ENCODE measurements at regions not wholly inside any gene's neighbourhood (a gene's known extent, or its start where the extent isn't known, plus 50 kb on each side); places are given as distances from the start of the nearest gene placed in this dataset.

DNA sequence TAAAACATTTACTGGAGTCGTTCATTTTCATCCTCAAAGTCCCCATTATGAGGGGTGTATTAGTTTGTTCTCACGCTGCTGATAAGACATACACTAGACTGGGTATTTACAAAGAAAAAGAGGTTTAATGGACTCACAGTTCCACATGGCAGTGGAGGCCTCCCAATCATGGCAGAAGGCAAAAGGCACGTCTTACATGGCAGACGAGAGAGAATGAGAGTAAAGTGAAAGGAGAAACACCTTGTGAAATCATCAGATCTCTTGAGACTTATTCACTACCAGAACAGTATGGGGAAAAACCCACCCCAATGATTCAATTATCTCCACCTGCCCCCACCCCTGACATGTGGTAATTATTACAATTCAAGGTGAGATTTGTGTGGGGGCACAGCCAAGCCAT lies 830.4 kb upstream of the RGS18 start:
- DNase-seq: no peak
- Histone ChIP-seq H2AFZ (ENCODE audit: low read depth, low read length) (no peak overlapping the region), H4K20me1 (ENCODE audit: insufficient read depth, low read length) (no peaks in the 10 kb centered on the region)

DNA sequence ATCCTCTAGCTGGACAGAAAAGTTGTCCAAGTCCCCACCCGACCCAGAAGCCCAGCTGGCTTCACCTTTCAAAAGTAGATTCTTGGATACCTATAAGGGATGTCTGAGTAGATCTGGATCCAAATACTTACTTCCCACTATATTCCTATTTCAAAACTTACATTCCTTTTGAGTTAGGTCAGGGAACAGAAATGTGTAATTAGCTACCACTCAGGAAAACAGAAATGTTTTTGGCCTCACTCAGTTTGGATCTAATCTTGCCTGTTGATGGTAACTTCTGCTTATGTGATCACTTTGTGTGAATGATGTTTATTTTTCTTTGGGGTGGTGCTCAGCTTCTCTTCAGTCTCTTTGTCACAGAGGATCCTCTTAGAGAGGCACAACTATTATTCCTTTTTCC lies 814.4 kb upstream of the RGS18 start:
- Histone ChIP-seq H3K27me3 (ENCODE audit: insufficient read depth, low read length, poor library complexity) (no peaks in the 10 kb centered on the region), H3K4me3 (ENCODE audit: low read depth in 1 of 2, low read length in 2 of 2) (no peak overlapping the region), H3K4me1 (ENCODE audit: insufficient read depth, low read length) (no peaks in the 10 kb centered on the region), H4K20me1 (ENCODE audit: insufficient read depth, low read length) (no peaks in the 10 kb centered on the region), H3K79me2 (ENCODE audit: insufficient read depth, low read length) (no peaks in the 10 kb centered on the region), H3K36me3 (ENCODE audit: insufficient read depth, low read length) (no peaks in the 10 kb centered on the region), H3K4me2 (ENCODE audit: insufficient read depth, low read length) (no peak overlapping the region), H3K9ac (ENCODE audit: low read depth, low read length) (no peak overlapping the region), H2AFZ (ENCODE audit: low read depth, low read length) (no peak overlapping the region), H3K27ac (ENCODE audit: low read length) (no peak overlapping the region), H3K9me3 (ENCODE audit: insufficient read depth, low read length, severe bottlenecking) (no peaks in the 10 kb centered on the region)
- no peak for TF ChIP-seq EZH2 (IDR thresholded peaks at IDR 0.05; ENCODE audit: borderline replicate concordance, low read depth, low read length, severe bottlenecking)
- TF ChIP-seq, protein P1, sequence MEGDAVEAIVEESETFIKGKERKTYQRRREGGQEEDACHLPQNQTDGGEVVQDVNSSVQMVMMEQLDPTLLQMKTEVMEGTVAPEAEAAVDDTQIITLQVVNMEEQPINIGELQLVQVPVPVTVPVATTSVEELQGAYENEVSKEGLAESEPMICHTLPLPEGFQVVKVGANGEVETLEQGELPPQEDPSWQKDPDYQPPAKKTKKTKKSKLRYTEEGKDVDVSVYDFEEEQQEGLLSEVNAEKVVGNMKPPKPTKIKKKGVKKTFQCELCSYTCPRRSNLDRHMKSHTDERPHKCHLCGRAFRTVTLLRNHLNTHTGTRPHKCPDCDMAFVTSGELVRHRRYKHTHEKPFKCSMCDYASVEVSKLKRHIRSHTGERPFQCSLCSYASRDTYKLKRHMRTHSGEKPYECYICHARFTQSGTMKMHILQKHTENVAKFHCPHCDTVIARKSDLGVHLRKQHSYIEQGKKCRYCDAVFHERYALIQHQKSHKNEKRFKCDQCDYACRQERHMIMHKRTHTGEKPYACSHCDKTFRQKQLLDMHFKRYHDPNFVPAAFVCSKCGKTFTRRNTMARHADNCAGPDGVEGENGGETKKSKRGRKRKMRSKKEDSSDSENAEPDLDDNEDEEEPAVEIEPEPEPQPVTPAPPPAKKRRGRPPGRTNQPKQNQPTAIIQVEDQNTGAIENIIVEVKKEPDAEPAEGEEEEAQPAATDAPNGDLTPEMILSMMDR (IDR thresholded peaks at IDR 0.05; ENCODE audit: borderline replicate concordance, extremely low read depth, low read length, poor library complexity, severe bottlenecking): no peak
- ATAC-seq (ENCODE audit: insufficient read depth, low read depth) (no peak), DNase-seq (no peak)

More for the DNA sequence above, 830.4 kb upstream of the RGS18 start:
- H3K27ac ChIP-seq (ENCODE audit: low read length): no peak overlapping the region
- no peak overlapping the region for H3K4me2 ChIP-seq (ENCODE audit: insufficient read depth, low read length)
- no peaks in the 10 kb centered on the region for H3K4me1 ChIP-seq (ENCODE audit: insufficient read depth, low read length)
- no peak overlapping the region for H3K9ac ChIP-seq (ENCODE audit: low read depth, low read length)
- no peaks in the 10 kb centered on the region for H3K36me3 ChIP-seq (ENCODE audit: insufficient read depth, low read length)
- no peak for ATAC-seq (ENCODE audit: insufficient read depth, low read depth)
- H3K9me3 ChIP-seq (ENCODE audit: insufficient read depth, low read length, severe bottlenecking): no peaks in the 10 kb centered on the region
- TF ChIP-seq EZH2 (IDR thresholded peaks at IDR 0.05; ENCODE audit: borderline replicate concordance, low read depth, low read length, severe bottlenecking): no peak
- TF ChIP-seq, protein P1 (IDR thresholded peaks at IDR 0.05; ENCODE audit: borderline replicate concordance, extremely low read depth, low read length, poor library complexity, severe bottlenecking): no peak
- H3K27me3 ChIP-seq (ENCODE audit: insufficient read depth, low read length, poor library complexity): no peaks in the 10 kb centered on the region
- H3K4me3 ChIP-seq (ENCODE audit: low read depth in 1 of 2, low read length in 2 of 2): no peak overlapping the region
- H3K79me2 ChIP-seq (ENCODE audit: insufficient read depth, low read length): no peaks in the 10 kb centered on the region

DNA sequence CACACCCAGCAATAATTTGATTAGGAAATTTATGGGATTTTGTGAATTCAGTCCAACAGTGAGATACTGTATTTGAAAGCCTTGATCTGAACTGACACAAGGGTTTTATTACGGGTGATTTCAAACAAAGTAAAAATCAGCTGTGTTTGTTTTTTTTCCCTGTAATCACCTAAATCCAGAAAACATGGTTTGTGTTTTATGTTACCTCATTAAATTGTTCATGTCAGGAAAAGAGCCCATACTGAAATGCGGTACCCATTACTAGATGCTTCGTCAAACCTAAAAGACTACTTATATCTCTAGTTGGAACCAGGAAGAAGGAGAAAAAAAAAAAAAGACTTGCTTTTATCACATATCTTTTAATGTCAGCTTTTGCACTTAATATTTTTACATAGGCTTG lies 811.9 kb upstream of the RGS18 start:
- H3K9me3 ChIP-seq (ENCODE audit: insufficient read depth, low read length, severe bottlenecking): no peaks in the 10 kb centered on the region
- H3K36me3 ChIP-seq (ENCODE audit: insufficient read depth, low read length): no peaks in the 10 kb centered on the region
- no peaks in the 10 kb centered on the region for H3K4me1 ChIP-seq (ENCODE audit: insufficient read depth, low read length)
- no peak for ATAC-seq (ENCODE audit: insufficient read depth, low read depth)
- H2AFZ ChIP-seq (ENCODE audit: low read depth, low read length): no peak overlapping the region
- no peak overlapping the region for H3K27ac ChIP-seq (ENCODE audit: low read length)
- H3K4me3 ChIP-seq (ENCODE audit: low read depth in 1 of 2, low read length in 2 of 2): no peak overlapping the region
- no peak overlapping the region for H3K4me2 ChIP-seq (ENCODE audit: insufficient read depth, low read length)
- H3K27me3 ChIP-seq (ENCODE audit: insufficient read depth, low read length, poor library complexity): no peaks in the 10 kb centered on the region
- TF ChIP-seq EZH2 (IDR thresholded peaks at IDR 0.05; ENCODE audit: borderline replicate concordance, low read depth, low read length, severe bottlenecking): no peak
- TF ChIP-seq, protein P1 (IDR thresholded peaks at IDR 0.05; ENCODE audit: borderline replicate concordance, extremely low read depth, low read length, poor library complexity, severe bottlenecking): no peak
- H3K79me2 ChIP-seq (ENCODE audit: insufficient read depth, low read length): no peaks in the 10 kb centered on the region
- DNase-seq: no peak
- H4K20me1 ChIP-seq (ENCODE audit: insufficient read depth, low read length): no peaks in the 10 kb centered on the region
- no peak overlapping the region for H3K9ac ChIP-seq (ENCODE audit: low read depth, low read length)

DNA sequence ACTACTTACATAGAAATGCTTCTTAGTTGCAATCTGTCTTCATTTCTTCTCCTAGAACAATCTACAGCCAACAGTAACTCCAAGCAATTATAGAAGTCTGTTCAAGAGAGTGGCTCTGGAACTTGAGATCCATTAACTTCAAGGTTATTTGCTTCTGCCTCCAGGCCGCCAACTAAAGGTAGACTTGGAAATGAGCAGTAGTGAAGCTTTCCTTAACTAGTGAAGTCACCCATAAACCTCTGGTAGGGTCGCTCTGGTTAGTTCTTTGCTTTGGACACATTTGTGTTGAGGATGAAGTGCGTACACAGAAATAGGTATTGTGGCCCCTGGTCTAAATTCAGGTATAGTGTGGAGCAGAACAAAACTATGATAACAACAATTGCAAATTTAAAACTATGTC lies 809.9 kb upstream of the RGS18 start:
- Histone ChIP-seq H3K9ac (ENCODE audit: low read depth, low read length) (no peak overlapping the region), H4K20me1 (ENCODE audit: insufficient read depth, low read length) (no peaks in the 10 kb centered on the region), H3K27me3 (ENCODE audit: insufficient read depth, low read length, poor library complexity) (no peaks in the 10 kb centered on the region), H3K36me3 (ENCODE audit: insufficient read depth, low read length) (no peaks in the 10 kb centered on the region), H3K4me2 (ENCODE audit: insufficient read depth, low read length) (no peak overlapping the region), H3K9me3 (ENCODE audit: insufficient read depth, low read length, severe bottlenecking) (no peaks in the 10 kb centered on the region), H3K79me2 (ENCODE audit: insufficient read depth, low read length) (no peaks in the 10 kb centered on the region), H3K4me3 (ENCODE audit: low read depth in 1 of 2, low read length in 2 of 2) (no peak overlapping the region), H3K27ac (ENCODE audit: low read length) (no peak overlapping the region), H3K4me1 (ENCODE audit: insufficient read depth, low read length) (no peaks in the 10 kb centered on the region), H2AFZ (ENCODE audit: low read depth, low read length) (peak overlapping the region; percentile 41; the same call in 1 of the 2 replicates)
- ATAC-seq (ENCODE audit: insufficient read depth, low read depth) (no peak), DNase-seq (no peak)
- TF ChIP-seq EZH2 (IDR thresholded peaks at IDR 0.05; ENCODE audit: borderline replicate concordance, low read depth, low read length, severe bottlenecking): no peak
- TF ChIP-seq, protein P1 (IDR thresholded peaks at IDR 0.05; ENCODE audit: borderline replicate concordance, extremely low read depth, low read length, poor library complexity, severe bottlenecking): no peak
